ENCODE measurements at regions not wholly inside any gene's neighbourhood (a gene's known extent, or its start where the extent isn't known, plus 50 kb on each side); places are given as distances from the start of the nearest gene placed in this dataset.
"Not testable (repeated sequence)": the region's sequence is repeated elsewhere in the genome, so short reads cannot be mapped to it uniquely, and the experiment has no call there.

- no peak for TF ChIP-seq CTCF (IDR thresholded peaks at IDR 0.05; ENCODE audit: low read length, missing control alignments)
- H3K4me3 ChIP-seq (replicated peaks; ENCODE audit: low read depth, low read length), result no peak overlapping the region
- no peak for DNase-seq (ENCODE audit: low read depth)
These were observed 209.1 kb downstream of the MAF start for GRCh38 chr16:79391395-79391794.

GRCh38 chr16:79390481-79391051 is 210.0 kb downstream of the MAF start:
- no peak overlapping the region for H3K4me3 ChIP-seq (replicated peaks; ENCODE audit: low read depth, low read length)
- DNase-seq (ENCODE audit: low read depth), result no peak
- no peak for TF ChIP-seq CTCF (IDR thresholded peaks at IDR 0.05; ENCODE audit: low read length, missing control alignments)

- H3K4me3 ChIP-seq (replicated peaks; ENCODE audit: low read depth, low read length), result no peak overlapping the region
- no peak for TF ChIP-seq CTCF (IDR thresholded peaks at IDR 0.05; ENCODE audit: low read length, missing control alignments)
- no peak for DNase-seq (ENCODE audit: low read depth)
These were observed 212.1 kb downstream of the MAF start for GRCh38 chr16:79388396-79388795.

GRCh38 chr16:79386299-79386698 is 214.2 kb downstream of the MAF start:
- no peak for DNase-seq (ENCODE audit: low read depth)
- no peak for TF ChIP-seq CTCF (IDR thresholded peaks at IDR 0.05; ENCODE audit: low read length, missing control alignments)

GRCh38 chr16:79381603-79382042 is 218.9 kb downstream of the MAF start:
- TF ChIP-seq CTCF (IDR thresholded peaks at IDR 0.05; ENCODE audit: low read length, missing control alignments), result no peak
- no peak for DNase-seq (ENCODE audit: low read depth)

More at GRCh38 chr16:79386299-79386698, 214.2 kb downstream of the MAF start:
- no peak overlapping the region for H3K4me3 ChIP-seq (replicated peaks; ENCODE audit: low read depth, low read length)

GRCh38 chr16:79380995-79381602 is 219.4 kb downstream of the MAF start:
- no peak overlapping the region for H3K4me3 ChIP-seq (replicated peaks; ENCODE audit: low read depth, low read length)
- TF ChIP-seq CTCF (IDR thresholded peaks at IDR 0.05; ENCODE audit: low read length, missing control alignments), result no peak
- no peak for DNase-seq (ENCODE audit: low read depth)

More at GRCh38 chr16:79381603-79382042, 218.9 kb downstream of the MAF start:
- H3K4me3 ChIP-seq (replicated peaks; ENCODE audit: low read depth, low read length), result no peak overlapping the region

GRCh38 chr16:79379095-79379494 is 221.4 kb downstream of the MAF start:
- no peak for DNase-seq (ENCODE audit: low read depth)
- no peak overlapping the region for H3K4me3 ChIP-seq (replicated peaks; ENCODE audit: low read depth, low read length)
- no peak for TF ChIP-seq CTCF (IDR thresholded peaks at IDR 0.05; ENCODE audit: low read length, missing control alignments)

GRCh38 chr16:79377082-79377481 is 223.5 kb downstream of the MAF start:
- not testable (repeated sequence) for H3K4me3 ChIP-seq (replicated peaks; ENCODE audit: low read depth, low read length); DNase-seq (ENCODE audit: low read depth)

Data from fibroblast of pulmonary artery (primary cell).